Ovary (tissue), 7 donors: ENCODE measurements at regions not wholly inside any gene's neighbourhood (a gene's known extent, or its start where the extent isn't known, plus 50 kb on each side); places are given as distances from the start of the nearest gene placed in this dataset.

Experiments
- DNase-seq, 5 donors: peaks; one replicate each; pipeline ENCODE4 v3.0.0-alpha.2; 2019 to 2020
- H3K27ac ChIP-seq, 2 donors: fragments of 200-600 bp; one replicate each; pipeline versions ENCODE4 v1.5.1 to v1.8.0; 2019 to 2022
- H3K27me3 ChIP-seq: fragments of 200-600 bp; one replicate; pipeline ENCODE4 v1.8.0; 2022
- H3K36me3 ChIP-seq: fragments of 200-600 bp; sonication (generic); one replicate; pipeline ENCODE4 v1.5.1; 2019
- H3K4me1 ChIP-seq: one replicate; pipeline ENCODE4 v1.8.1; 2013; ENCODE audit warnings: mild to moderate bottlenecking, moderate library complexity; ENCODE audit not compliant: insufficient read depth
- H3K4me3 ChIP-seq: fragments of 200-600 bp; sonication (generic); one replicate; pipeline ENCODE4 v1.5.1; 2017
- H3K9me3 ChIP-seq, 2 donors: fragments of 200-600 bp in 1 of 2; sonication (generic) in 1 of 2; one replicate each; pipeline versions ENCODE4 v1.5.1 to v1.8.1; 2013 to 2019; ENCODE audit warnings: mild to moderate bottlenecking in 1 of 2, moderate library complexity in 1 of 2
- EP300 ChIP-seq: sonication (generic); formaldehyde crosslinking; IDR thresholded peaks from one replicate; pipeline ENCODE4 v1.6.1; 2017; ENCODE audit warnings: antibody characterized with exemption
- POLR2A ChIP-seq: fragments of 450-650 bp; IDR thresholded peaks from one replicate; pipeline ENCODE4 v1.6.1; 2017; ENCODE audit warnings: antibody characterized with exemption, mild to moderate bottlenecking, moderate library complexity
- WGBS, 3 donors: extraction: QIAGEN DNeasy Blood & Tissue Kit in 1 of 3; methylation state at CpG; one replicate each; pipeline versions ENCODE4 v1.1.5 to v1.1.7; 2013 to 2017; 5-methylcytosine and 5-hydroxymethylcytosine counted together
- intact Hi-C, 4 donors: fragments of 100-400 bp; cut with DNase I; formaldehyde crosslinking; loops; one replicate each; pipeline versions ENCODE4 v1.11.0 to v1.15.1; 2022 to 2023
- TF ChIP-seq, protein P1 (sequence below), 3 donors: fragments of 450-650 bp in 2 of 3; fragments of 200-600 bp in 1 of 3; IDR thresholded peaks; one replicate each; pipeline versions ENCODE4 v1.5.1 to v1.8.0; 2016 to 2022; ENCODE audit warnings: antibody characterized with exemption in 3 of 3, mild to moderate bottlenecking in 1 of 3
- donor health status: DM: no; HTN: no; CAD: no; lungs with moderate emphysema.
- donor health status: DM: no; HTN: no; CAD: no.
- donor health status: Bipolar disorder and iron deficiency.
- donor health status: DM: no; HTN: no; CAD: no.
- donor health status: DM: yes; HTN: yes; CAD: no.

DNA sequence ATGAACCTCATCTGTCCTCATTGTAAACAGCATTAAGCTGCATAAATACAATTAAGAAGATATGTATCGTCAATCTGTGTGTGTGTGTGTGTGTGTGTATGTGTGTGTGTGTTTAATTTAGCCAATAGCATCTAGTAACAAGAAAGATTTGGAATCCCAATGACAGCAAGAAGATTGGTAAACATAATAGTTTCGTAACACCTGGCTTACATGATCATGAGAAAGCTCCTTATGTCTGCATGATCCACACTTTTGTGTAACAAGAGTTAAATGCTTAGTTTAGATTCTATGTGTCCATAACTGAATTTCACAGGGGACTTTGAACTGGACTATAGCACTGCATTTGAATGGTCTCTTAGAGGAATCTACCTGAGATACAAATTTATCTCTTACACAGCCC, 191.0 kb upstream of the BET1 start:
- H3K36me3 ChIP-seq = no peaks in the 10 kb centered on the region
- WGBS, 3 donors = 78 to 96% (median 91%) methylated on average over 2 of the region's 2 CpGs
- no peaks in the 10 kb centered on the region for H3K9me3 ChIP-seq
- no peak for DNase-seq
- no peak overlapping the region for H3K4me3 ChIP-seq
- intact Hi-C loops = no loop called here
- no peaks in the 10 kb centered on the region for H3K27me3 ChIP-seq
- no peak overlapping the region for H3K27ac ChIP-seq
- TF ChIP-seq, protein P1, sequence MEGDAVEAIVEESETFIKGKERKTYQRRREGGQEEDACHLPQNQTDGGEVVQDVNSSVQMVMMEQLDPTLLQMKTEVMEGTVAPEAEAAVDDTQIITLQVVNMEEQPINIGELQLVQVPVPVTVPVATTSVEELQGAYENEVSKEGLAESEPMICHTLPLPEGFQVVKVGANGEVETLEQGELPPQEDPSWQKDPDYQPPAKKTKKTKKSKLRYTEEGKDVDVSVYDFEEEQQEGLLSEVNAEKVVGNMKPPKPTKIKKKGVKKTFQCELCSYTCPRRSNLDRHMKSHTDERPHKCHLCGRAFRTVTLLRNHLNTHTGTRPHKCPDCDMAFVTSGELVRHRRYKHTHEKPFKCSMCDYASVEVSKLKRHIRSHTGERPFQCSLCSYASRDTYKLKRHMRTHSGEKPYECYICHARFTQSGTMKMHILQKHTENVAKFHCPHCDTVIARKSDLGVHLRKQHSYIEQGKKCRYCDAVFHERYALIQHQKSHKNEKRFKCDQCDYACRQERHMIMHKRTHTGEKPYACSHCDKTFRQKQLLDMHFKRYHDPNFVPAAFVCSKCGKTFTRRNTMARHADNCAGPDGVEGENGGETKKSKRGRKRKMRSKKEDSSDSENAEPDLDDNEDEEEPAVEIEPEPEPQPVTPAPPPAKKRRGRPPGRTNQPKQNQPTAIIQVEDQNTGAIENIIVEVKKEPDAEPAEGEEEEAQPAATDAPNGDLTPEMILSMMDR (IDR thresholded peaks at IDR 0.05) = no peak
- TF ChIP-seq POLR2A = no peak
- TF ChIP-seq EP300 = no peak
- H3K4me1 ChIP-seq = no peaks in the 10 kb centered on the region

DNA sequence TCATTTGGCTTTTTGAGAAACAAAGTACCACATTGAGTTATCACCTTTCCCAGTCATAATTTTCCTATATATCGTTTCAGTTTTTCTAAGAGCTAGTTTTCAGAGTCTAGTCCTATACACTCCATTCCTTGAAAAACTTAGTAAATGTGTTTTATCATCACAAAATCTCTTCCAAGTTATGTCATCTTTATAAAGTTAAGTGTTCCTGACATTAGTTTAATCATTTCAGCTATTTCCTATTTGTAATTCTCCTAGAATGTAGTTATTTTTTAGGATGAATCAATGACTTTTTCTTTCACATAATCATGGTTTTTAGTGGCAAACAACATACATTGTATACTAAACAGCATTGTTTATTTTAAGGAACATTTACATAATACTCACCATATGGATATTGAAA, 191.7 kb upstream of the BET1 start:
- DNase-seq = no peak
- Histone ChIP-seq H3K4me3 (no peak overlapping the region), H3K27ac (no peak overlapping the region), H3K9me3 (no peaks in the 10 kb centered on the region), H3K27me3 (no peaks in the 10 kb centered on the region), H3K4me1 (no peaks in the 10 kb centered on the region), H3K36me3 (no peaks in the 10 kb centered on the region)
- intact Hi-C loops = no loop called here
- TF ChIP-seq POLR2A (no peak), EP300 (no peak)
- TF ChIP-seq, protein P1 (IDR thresholded peaks at IDR 0.05) = no peak
- WGBS, 3 donors = 82 to 95% (median 92%) methylated on average over 1 of the region's 1 CpG

DNA sequence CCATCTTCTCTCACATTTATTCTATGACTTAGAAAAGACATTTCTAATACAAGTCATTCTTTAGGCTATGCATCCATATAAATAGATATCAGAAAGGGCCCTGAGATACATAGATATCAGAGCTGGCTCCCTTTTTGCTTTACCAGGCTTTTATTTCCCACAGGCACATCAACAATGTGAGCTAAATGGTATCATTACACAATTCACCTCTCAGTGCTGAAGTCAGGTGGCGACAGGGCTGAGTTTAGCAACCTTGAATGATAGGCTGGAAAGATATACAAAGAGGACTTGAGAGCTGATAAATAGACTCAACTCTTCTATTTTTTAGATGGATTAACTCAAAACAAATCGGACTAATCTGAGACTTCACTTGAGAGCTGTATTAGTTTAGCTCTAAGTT, 189.2 kb upstream of the COL1A2 start:
- no peaks in the 10 kb centered on the region for H3K4me1 ChIP-seq

DNA sequence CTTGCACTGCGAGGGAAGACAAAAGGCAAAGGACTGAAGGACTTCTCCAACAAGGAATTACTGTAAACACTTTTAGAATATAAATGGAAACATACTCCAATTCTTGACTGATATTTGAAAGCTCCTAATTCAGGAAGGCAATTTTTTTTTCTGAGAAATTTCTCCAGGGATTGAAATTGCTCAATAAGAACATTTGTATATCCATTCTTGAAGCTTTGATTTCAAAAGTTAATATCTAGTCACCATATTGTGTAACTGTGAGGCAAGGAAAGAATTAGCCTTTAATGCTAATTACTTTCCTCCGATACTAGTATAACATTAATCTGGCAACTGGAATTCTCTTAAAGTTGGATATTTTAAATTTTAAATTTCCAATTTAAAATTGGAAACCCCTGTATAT, 188.4 kb upstream of the COL1A2 start:
- TF ChIP-seq EP300 (no peak), POLR2A (no peak)
- TF ChIP-seq, protein P1 (IDR thresholded peaks at IDR 0.05) = no peak
- Histone ChIP-seq H3K27me3 (no peaks in the 10 kb centered on the region), H3K9me3 (no peaks in the 10 kb centered on the region), H3K27ac (no peak overlapping the region), H3K4me3 (no peak overlapping the region), H3K4me1 (no peaks in the 10 kb centered on the region), H3K36me3 (no peaks in the 10 kb centered on the region)
- DNase-seq = no peak
- intact Hi-C loops = no loop called here
- WGBS, 3 donors = 84 to 91% (median 89%) methylated on average over 2 of the region's 2 CpGs

More for the DNA sequence above, 189.2 kb upstream of the COL1A2 start:
- TF ChIP-seq POLR2A = no peak
- TF ChIP-seq EP300 = no peak
- TF ChIP-seq, protein P1 (IDR thresholded peaks at IDR 0.05) = no peak
- Histone ChIP-seq H3K27me3 (no peaks in the 10 kb centered on the region), H3K36me3 (no peaks in the 10 kb centered on the region), H3K27ac (no peak overlapping the region), H3K9me3 (no peaks in the 10 kb centered on the region), H3K4me3 (no peak overlapping the region)
- DNase-seq = no peak
- intact Hi-C loops = no loop called here
- 78 to 85% (median 81%) methylated on average over 2 of the region's 2 CpGs for WGBS, 3 donors

DNA sequence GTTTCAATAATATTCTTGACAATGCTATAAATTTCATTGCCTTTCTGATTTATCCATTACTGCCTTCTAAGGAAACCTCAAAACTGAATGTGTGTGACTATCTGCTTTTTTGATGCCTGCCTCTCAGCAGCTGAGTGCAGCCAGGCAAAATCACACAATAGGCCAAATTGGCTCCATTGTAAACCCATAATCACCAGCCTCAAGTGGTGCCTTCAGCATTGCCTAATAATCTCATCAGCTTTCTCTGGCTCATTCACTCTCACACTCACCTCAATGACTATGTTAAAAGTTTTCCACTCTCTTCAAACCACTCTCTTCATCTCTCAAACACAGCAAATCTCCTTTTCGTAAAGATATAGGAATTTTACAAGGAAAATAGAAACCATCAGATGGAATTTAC, 182.5 kb upstream of the COL1A2 start:
- no peaks in the 10 kb centered on the region for H3K9me3 ChIP-seq
- H3K4me3 ChIP-seq = no peak overlapping the region

More for the DNA sequence above, 182.5 kb upstream of the COL1A2 start:
- TF ChIP-seq EP300 = no peak
- TF ChIP-seq, protein P1 (IDR thresholded peaks at IDR 0.05) = no peak
- no peak for TF ChIP-seq POLR2A
- 93 to 95% (median 94%) methylated on average over 1 of the region's 1 CpG for WGBS, 3 donors
- H3K36me3 ChIP-seq = no peaks in the 10 kb centered on the region
- no peaks in the 10 kb centered on the region for H3K27me3 ChIP-seq
- no peaks in the 10 kb centered on the region for H3K4me1 ChIP-seq
- H3K27ac ChIP-seq = no peak overlapping the region
- intact Hi-C loops = no loop called here
- no peak for DNase-seq
